HCT116 (cell line): ENCODE measurements at regions not wholly inside any gene's neighbourhood (a gene's known extent, or its start where the extent isn't known, plus 50 kb on each side); places are given as distances from the start of the nearest gene placed in this dataset.

Experiments
- ATAC-seq: fragments of 200-7000 bp; cut with Tn5 transposase; 2 replicates; pipeline ENCODE4 v1.9.1; 2020; ENCODE audit warnings: mild to moderate bottlenecking, moderate library complexity
- BruUV-seq: library from RNA; stranded (reverse); fragments of 400-500 nt; replicated peaks from 2 replicates; lab custom pipeline; 2021; lab: Mats Ljungman, UMichigan
- CTCF ChIA-PET: fragments of 300-600 bp; sonication (Branson Sonifier 250); formaldehyde crosslinking; loops from one replicate; lab custom pipeline; 2021; ENCODE audit warnings: antibody characterized with exemption; lab: Charles Lee
- POLR2A ChIA-PET: fragments of 300-600, 350-600 bp; sonication (Branson Sonifier 250); formaldehyde crosslinking; loops from one replicate; lab custom pipeline; 2021; ENCODE audit warnings: antibody characterized with exemption; lab: Charles Lee
- RAD21 ChIA-PET, 2 experiments: fragments of 300-600 bp; sonication (Branson Sonifier 250); formaldehyde crosslinking; loops; one replicate each; lab custom pipeline; 2023; ENCODE audit warnings: low total read pairs in 2 of 2; ENCODE audit not compliant: uncharacterized antibody in 2 of 2, unreplicated experiment in 2 of 2, low non-redundant PET in 1 of 2; lab: Charles Lee
- DNase-seq: peaks from one replicate; pipeline ENCODE4 v3.0.0-alpha.2; 2010; ENCODE audit warnings: low read depth, low spot score
- H2AFZ ChIP-seq: fragments of 200-600 bp; shearing (Covaris generic), sonication (generic); 2 replicates; pipeline ENCODE4 v1.6.1; 2017; ENCODE audit warnings: low read depth, mixed run types, mixed read lengths, antibody characterized with exemption, low read length; ENCODE audit not compliant: poor library complexity, severe bottlenecking
- H3K27ac ChIP-seq: 2 replicates; pipeline ENCODE4 v1.5.1; 2012; ENCODE audit warnings: low read depth, low read length
- H3K27me3 ChIP-seq: fragments of 200-600 bp; sonication (generic); 2 replicates; pipeline ENCODE4 v1.6.1; 2016; ENCODE audit warnings: mixed run types, low read length, mixed read lengths; ENCODE audit not compliant: insufficient read depth
- H3K36me3 ChIP-seq, 2 experiments: fragments of 200-500 bp in 1 of 2; fragments of 200-600 bp in 1 of 2; sonication (Bioruptor generic) in 1 of 2; sonication (generic) in 1 of 2; 2 replicates each; pipeline versions ENCODE4 v1.5.1 to v1.6.1; 2014 to 2016; ENCODE audit warnings: low read length in 2 of 2, inconsistent platforms in 1 of 2, mixed read lengths in 1 of 2, mixed run types in 1 of 2; ENCODE audit not compliant: insufficient read depth in 2 of 2, control insufficient read depth in 1 of 2
- H3K4me1 ChIP-seq, 2 experiments: fragments of 200-600 bp in 1 of 2; sonication (generic) in 1 of 2; 2 replicates each; pipeline versions ENCODE4 v1.5.1 to v1.6.1; 2012 to 2017; ENCODE audit warnings: low read length in 2 of 2, inconsistent platforms in 1 of 2, mild to moderate bottlenecking in 1 of 2, mixed read lengths in 1 of 2, mixed run types in 1 of 2, moderate library complexity in 1 of 2; ENCODE audit not compliant: insufficient read depth in 2 of 2, control insufficient read depth in 1 of 2
- H3K4me2 ChIP-seq: fragments of 200-600 bp; sonication (generic); 2 replicates; pipeline ENCODE4 v1.6.1; 2017; ENCODE audit warnings: mixed run types, low read length, mixed read lengths
- H3K4me3 ChIP-seq, 2 experiments: fragments of 200-600 bp in 1 of 2; sonication (generic) in 1 of 2; replicated peaks in 1 of 2; 2 replicates each; pipeline ENCODE4 v1.5.1; 2011 to 2016; ENCODE audit warnings: low read length in 2 of 2, control low read depth in 1 of 2, low read depth in 1 of 2, mild to moderate bottlenecking in 1 of 2, mixed read lengths in 1 of 2, mixed run types in 1 of 2
- H3K79me2 ChIP-seq: fragments of 200-600 bp; sonication (generic); 2 replicates; pipeline ENCODE4 v1.6.1; 2017; ENCODE audit warnings: mild to moderate bottlenecking, mixed run types, low read length, moderate library complexity, mixed read lengths; ENCODE audit not compliant: insufficient read depth
- H3K9ac ChIP-seq: fragments of 200-600 bp; sonication (generic); 2 replicates; pipeline ENCODE4 v1.6.1; 2016; ENCODE audit warnings: low read length, mixed read lengths
- H3K9me2 ChIP-seq: fragments of 200-600 bp; sonication (generic), shearing (Covaris generic); 2 replicates; pipeline ENCODE4 v1.6.1; 2017; ENCODE audit warnings: mixed run types, mild to moderate bottlenecking, moderate library complexity; ENCODE audit not compliant: insufficient read depth
- H3K9me3 ChIP-seq, 2 experiments: fragments of 200-500 bp in 1 of 2; fragments of 200-600 bp in 1 of 2; sonication (Bioruptor generic) in 1 of 2; sonication (generic) in 1 of 2; 2 replicates each; pipeline ENCODE4 v1.6.1; 2014 to 2017; ENCODE audit warnings: low read length in 2 of 2, mixed read lengths in 2 of 2, inconsistent platforms in 1 of 2, low read depth in 1 of 2, mild to moderate bottlenecking in 1 of 2, mixed run types in 1 of 2, moderate library complexity in 1 of 2; ENCODE audit not compliant: control insufficient read depth in 1 of 2, insufficient read depth in 1 of 2
- H4K20me1 ChIP-seq: fragments of 200-600 bp; sonication (generic), shearing (Covaris generic); 2 replicates; pipeline ENCODE4 v1.6.1; 2017; ENCODE audit warnings: mixed run types, mild to moderate bottlenecking, moderate library complexity; ENCODE audit not compliant: insufficient read depth
- CEBPB ChIP-seq: IDR thresholded peaks from 2 replicates; pipeline ENCODE4 v1.6.1; 2012; ENCODE audit warnings: low read depth
- EGR1 ChIP-seq: IDR thresholded peaks from 2 replicates; pipeline ENCODE4 v1.6.1; 2012; ENCODE audit warnings: low read depth
- ELF1 ChIP-seq: IDR thresholded peaks from 2 replicates; pipeline ENCODE4 v1.6.1; 2012; ENCODE audit warnings: low read depth, borderline replicate concordance
- EZH2 ChIP-seq: fragments of 200-600 bp; sonication (generic); IDR thresholded peaks from 2 replicates; pipeline ENCODE4 v1.6.1; 2017; ENCODE audit warnings: antibody characterized with exemption, mixed run types
- EZH2phosphoT487 ChIP-seq: fragments of 200-600 bp; IDR thresholded peaks from 2 replicates; pipeline ENCODE4 v1.6.1; 2018; ENCODE audit warnings: antibody characterized with exemption, borderline replicate concordance
- JUND ChIP-seq: IDR thresholded peaks from 2 replicates; pipeline ENCODE4 v1.6.1; 2012
- POLR2A ChIP-seq: IDR thresholded peaks from 2 replicates; pipeline ENCODE4 v1.7.0; 2011; ENCODE audit warnings: borderline replicate concordance; ENCODE audit not compliant: insufficient read depth, insufficient read length; ENCODE audit errors: extremely low read depth
- POLR2AphosphoS5 ChIP-seq: IDR thresholded peaks from 2 replicates; pipeline ENCODE4 v1.6.1; 2011; ENCODE audit warnings: mild to moderate bottlenecking, low read depth, low read length, moderate library complexity
- RAD21 ChIP-seq: IDR thresholded peaks from 2 replicates; pipeline ENCODE4 v1.6.1; 2012; ENCODE audit warnings: low read depth, mild to moderate bottlenecking
- SIN3A ChIP-seq: IDR thresholded peaks from 2 replicates; pipeline ENCODE4 v1.6.1; 2012; ENCODE audit warnings: low read depth
- SP1 ChIP-seq: IDR thresholded peaks from 2 replicates; pipeline ENCODE4 v1.6.1; 2012; ENCODE audit warnings: low read depth
- SRF ChIP-seq: IDR thresholded peaks from 2 replicates; pipeline ENCODE4 v1.6.1; 2012; ENCODE audit warnings: low read depth
- TCF7L2 ChIP-seq: IDR thresholded peaks from 2 replicates; pipeline ENCODE4 v1.7.0; 2011; ENCODE audit warnings: borderline replicate concordance, inconsistent platforms; ENCODE audit not compliant: insufficient read depth, insufficient read length; ENCODE audit errors: extremely low read depth
- ZFX ChIP-seq: fragments of 450-650 bp; IDR thresholded peaks from 2 replicates; pipeline ENCODE4 v1.6.1; 2017
- ZNF274 ChIP-seq: fragments of 200-500 bp; sonication (Bioruptor generic); IDR thresholded peaks from 2 replicates; pipeline ENCODE4 v1.6.1; 2014; ENCODE audit warnings: mild to moderate bottlenecking, low read depth, low read length, inconsistent platforms
- intact Hi-C: fragments of 100-400 bp; cut with micrococcal nuclease; formaldehyde crosslinking; loops from 2 replicates; pipeline ENCODE4 v1.10.0; 2022
- TF ChIP-seq, protein P1 (sequence below): IDR thresholded peaks from 2 replicates; pipeline ENCODE4 v1.6.1; 2012
- TF ChIP-seq, protein P2 (sequence below): IDR thresholded peaks from 2 replicates; pipeline ENCODE4 v1.6.1; 2012; ENCODE audit warnings: low read depth
- TF ChIP-seq, protein P3 (sequence below): IDR thresholded peaks from 2 replicates; pipeline ENCODE4 v1.6.1; 2011; ENCODE audit warnings: mild to moderate bottlenecking, low read length, moderate library complexity; ENCODE audit not compliant: insufficient replicate concordance; ENCODE audit errors: extremely low read depth

DNA sequence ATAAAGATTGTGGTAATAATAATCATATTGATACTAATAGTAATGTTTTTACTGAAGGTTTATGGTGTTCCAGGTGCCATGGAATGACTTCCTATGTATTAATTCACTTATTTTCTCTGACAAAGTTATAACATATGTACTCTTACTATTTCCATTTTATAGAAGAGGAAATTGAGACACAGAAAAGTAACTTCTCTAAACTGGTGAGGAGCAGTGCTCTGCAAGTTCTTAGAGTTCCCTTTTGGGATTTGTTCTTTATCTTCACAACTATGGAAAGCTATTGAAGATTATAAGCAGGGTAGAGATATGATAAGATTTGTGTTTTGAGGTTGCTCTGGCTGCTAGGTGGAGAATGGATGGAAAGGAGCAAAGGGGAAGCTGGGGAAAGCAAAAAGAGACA, 83.9 kb upstream of the OLFM4 start:
- Histone ChIP-seq H3K27ac (no peak overlapping the region), H3K9me2 (no peaks in the 10 kb centered on the region), H3K36me3 (no peaks in the 10 kb centered on the region), H3K9ac (no peak overlapping the region), H3K4me3 (no peak overlapping the region), H4K20me1 (no peaks in the 10 kb centered on the region), H3K27me3 (peaks cover 16% of the 10 kb centered on the region; the same call in 1 of the 2 replicates), H3K9me3 (no peaks in the 10 kb centered on the region), H3K4me2 (no peak overlapping the region), H2AFZ (no peak overlapping the region), H3K4me1 (no peaks in the 10 kb centered on the region), H3K79me2 (no peaks in the 10 kb centered on the region)
- ChIA-PET RAD21 (no interaction called here), CTCF (no interaction called here), POLR2A (no interaction called here)
- TF ChIP-seq SIN3A, result no peak
- no peak for TF ChIP-seq EGR1
- no peak for TF ChIP-seq ZFX
- no peak for TF ChIP-seq EZH2phosphoT487
- no peak for TF ChIP-seq TCF7L2
- TF ChIP-seq POLR2AphosphoS5, result no peak
- TF ChIP-seq, protein P1, sequence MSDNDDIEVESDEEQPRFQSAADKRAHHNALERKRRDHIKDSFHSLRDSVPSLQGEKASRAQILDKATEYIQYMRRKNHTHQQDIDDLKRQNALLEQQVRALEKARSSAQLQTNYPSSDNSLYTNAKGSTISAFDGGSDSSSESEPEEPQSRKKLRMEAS, result no peak
- no peak for TF ChIP-seq ZNF274
- TF ChIP-seq CEBPB, result no peak
- no peak for TF ChIP-seq POLR2A
- no peak for TF ChIP-seq EZH2
- TF ChIP-seq RAD21, result no peak
- TF ChIP-seq JUND, result no peak
- no peak for TF ChIP-seq SP1
- TF ChIP-seq SRF, result no peak
- TF ChIP-seq, protein P2, sequence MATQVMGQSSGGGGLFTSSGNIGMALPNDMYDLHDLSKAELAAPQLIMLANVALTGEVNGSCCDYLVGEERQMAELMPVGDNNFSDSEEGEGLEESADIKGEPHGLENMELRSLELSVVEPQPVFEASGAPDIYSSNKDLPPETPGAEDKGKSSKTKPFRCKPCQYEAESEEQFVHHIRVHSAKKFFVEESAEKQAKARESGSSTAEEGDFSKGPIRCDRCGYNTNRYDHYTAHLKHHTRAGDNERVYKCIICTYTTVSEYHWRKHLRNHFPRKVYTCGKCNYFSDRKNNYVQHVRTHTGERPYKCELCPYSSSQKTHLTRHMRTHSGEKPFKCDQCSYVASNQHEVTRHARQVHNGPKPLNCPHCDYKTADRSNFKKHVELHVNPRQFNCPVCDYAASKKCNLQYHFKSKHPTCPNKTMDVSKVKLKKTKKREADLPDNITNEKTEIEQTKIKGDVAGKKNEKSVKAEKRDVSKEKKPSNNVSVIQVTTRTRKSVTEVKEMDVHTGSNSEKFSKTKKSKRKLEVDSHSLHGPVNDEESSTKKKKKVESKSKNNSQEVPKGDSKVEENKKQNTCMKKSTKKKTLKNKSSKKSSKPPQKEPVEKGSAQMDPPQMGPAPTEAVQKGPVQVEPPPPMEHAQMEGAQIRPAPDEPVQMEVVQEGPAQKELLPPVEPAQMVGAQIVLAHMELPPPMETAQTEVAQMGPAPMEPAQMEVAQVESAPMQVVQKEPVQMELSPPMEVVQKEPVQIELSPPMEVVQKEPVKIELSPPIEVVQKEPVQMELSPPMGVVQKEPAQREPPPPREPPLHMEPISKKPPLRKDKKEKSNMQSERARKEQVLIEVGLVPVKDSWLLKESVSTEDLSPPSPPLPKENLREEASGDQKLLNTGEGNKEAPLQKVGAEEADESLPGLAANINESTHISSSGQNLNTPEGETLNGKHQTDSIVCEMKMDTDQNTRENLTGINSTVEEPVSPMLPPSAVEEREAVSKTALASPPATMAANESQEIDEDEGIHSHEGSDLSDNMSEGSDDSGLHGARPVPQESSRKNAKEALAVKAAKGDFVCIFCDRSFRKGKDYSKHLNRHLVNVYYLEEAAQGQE, result no peak
- TF ChIP-seq, protein P3, sequence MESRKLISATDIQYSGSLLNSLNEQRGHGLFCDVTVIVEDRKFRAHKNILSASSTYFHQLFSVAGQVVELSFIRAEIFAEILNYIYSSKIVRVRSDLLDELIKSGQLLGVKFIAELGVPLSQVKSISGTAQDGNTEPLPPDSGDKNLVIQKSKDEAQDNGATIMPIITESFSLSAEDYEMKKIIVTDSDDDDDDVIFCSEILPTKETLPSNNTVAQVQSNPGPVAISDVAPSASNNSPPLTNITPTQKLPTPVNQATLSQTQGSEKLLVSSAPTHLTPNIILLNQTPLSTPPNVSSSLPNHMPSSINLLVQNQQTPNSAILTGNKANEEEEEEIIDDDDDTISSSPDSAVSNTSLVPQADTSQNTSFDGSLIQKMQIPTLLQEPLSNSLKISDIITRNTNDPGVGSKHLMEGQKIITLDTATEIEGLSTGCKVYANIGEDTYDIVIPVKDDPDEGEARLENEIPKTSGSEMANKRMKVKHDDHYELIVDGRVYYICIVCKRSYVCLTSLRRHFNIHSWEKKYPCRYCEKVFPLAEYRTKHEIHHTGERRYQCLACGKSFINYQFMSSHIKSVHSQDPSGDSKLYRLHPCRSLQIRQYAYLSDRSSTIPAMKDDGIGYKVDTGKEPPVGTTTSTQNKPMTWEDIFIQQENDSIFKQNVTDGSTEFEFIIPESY, result no peak
- no peak for TF ChIP-seq ELF1
- no peak for ATAC-seq
- DNase-seq, result no peak
- BruUV-seq, result no TSS peak
- intact Hi-C loops, result no loop called here
